ENCODE measurements at regions not wholly inside any gene's neighbourhood (a gene's known extent, or its start where the extent isn't known, plus 50 kb on each side); places are given as distances from the start of the nearest gene placed in this dataset.

GRCh38 chr10:90407851-90408250 lies 450.0 kb downstream of the HTR7 start:
- H3K36me3 ChIP-seq, result no peaks in the 10 kb centered on the region
- no peaks in the 10 kb centered on the region for H3K9me3 ChIP-seq
- no peaks in the 10 kb centered on the region for H3K4me1 ChIP-seq
- no peaks in the 10 kb centered on the region for H3K27me3 ChIP-seq
- H3K27ac ChIP-seq, result no peak overlapping the region
- no peak overlapping the region for H3K9ac ChIP-seq (ENCODE audit: low read depth in 2 of 2, low read length in 2 of 2)
- no peak for DNase-seq
- H3K4me3 ChIP-seq, result no peak overlapping the region
- TF ChIP-seq CTCF (IDR thresholded peaks at IDR 0.05), result no peak
- intact Hi-C loops (cut with DNase I), result no loop called here

GRCh38 chr10:90412582-90412981 lies 445.3 kb downstream of the HTR7 start:
- Histone ChIP-seq H3K9ac (ENCODE audit: low read depth in 2 of 2, low read length in 2 of 2) (no peak overlapping the region), H3K9me3 (no peaks in the 10 kb centered on the region), H3K4me1 (no peaks in the 10 kb centered on the region), H3K27ac (no peak overlapping the region), H3K27me3 (no peaks in the 10 kb centered on the region), H3K4me3 (no peak overlapping the region), H3K36me3 (no peaks in the 10 kb centered on the region)
- no peak for DNase-seq
- no peak for TF ChIP-seq CTCF (IDR thresholded peaks at IDR 0.05)
- intact Hi-C loops (cut with DNase I), result no loop called here

- intact Hi-C loops (cut with DNase I), result no loop called here
- no peak for DNase-seq
Measured at GRCh38 chr10:90413196-90413595, 444.6 kb downstream of the HTR7 start.

GRCh38 chr10:90414926-90415325 lies 442.9 kb downstream of the HTR7 start:
- intact Hi-C loops (cut with DNase I), result no loop called here
- H3K27ac ChIP-seq, result no peak overlapping the region
- no peaks in the 10 kb centered on the region for H3K27me3 ChIP-seq
- no peaks in the 10 kb centered on the region for H3K4me1 ChIP-seq
- H3K9me3 ChIP-seq, result no peaks in the 10 kb centered on the region
- H3K4me3 ChIP-seq, result no peak overlapping the region
- DNase-seq, result no peak
- TF ChIP-seq CTCF (IDR thresholded peaks at IDR 0.05), result no peak
- H3K9ac ChIP-seq (ENCODE audit: low read depth in 2 of 2, low read length in 2 of 2), result no peak overlapping the region
- no peaks in the 10 kb centered on the region for H3K36me3 ChIP-seq

More at GRCh38 chr10:90413196-90413595, 444.6 kb downstream of the HTR7 start:
- H3K4me1 ChIP-seq, result no peaks in the 10 kb centered on the region
- no peaks in the 10 kb centered on the region for H3K27me3 ChIP-seq
- H3K9me3 ChIP-seq, result no peaks in the 10 kb centered on the region
- no peak for TF ChIP-seq CTCF (IDR thresholded peaks at IDR 0.05)
- H3K36me3 ChIP-seq, result no peaks in the 10 kb centered on the region
- no peak overlapping the region for H3K27ac ChIP-seq
- no peak overlapping the region for H3K9ac ChIP-seq (ENCODE audit: low read depth in 2 of 2, low read length in 2 of 2)
- H3K4me3 ChIP-seq, result no peak overlapping the region

- TF ChIP-seq CTCF (IDR thresholded peaks at IDR 0.05), result no peak
- intact Hi-C loops (cut with DNase I), result no loop called here
- no peak for DNase-seq
- Histone ChIP-seq H3K9ac (ENCODE audit: low read depth in 2 of 2, low read length in 2 of 2) (no peak overlapping the region), H3K4me1 (no peaks in the 10 kb centered on the region), H3K9me3 (no peaks in the 10 kb centered on the region), H3K36me3 (no peaks in the 10 kb centered on the region), H3K27ac (no peak overlapping the region), H3K27me3 (no peaks in the 10 kb centered on the region), H3K4me3 (no peak overlapping the region)
Measured at GRCh38 chr10:90417029-90417428, 440.8 kb downstream of the HTR7 start.
